NCI-H2029 treated with DMSO at 0.1 percent for 48 hours (cell line): ENCODE measurements at regions not wholly inside any gene's neighbourhood (a gene's known extent, or its start where the extent isn't known, plus 50 kb on each side); places are given as distances from the start of the nearest gene placed in this dataset.

Source experiments
- DNase-seq: peaks from one replicate; lab custom pipeline; 2025; lab: John Stamatoyannopoulos, UW

DNA sequence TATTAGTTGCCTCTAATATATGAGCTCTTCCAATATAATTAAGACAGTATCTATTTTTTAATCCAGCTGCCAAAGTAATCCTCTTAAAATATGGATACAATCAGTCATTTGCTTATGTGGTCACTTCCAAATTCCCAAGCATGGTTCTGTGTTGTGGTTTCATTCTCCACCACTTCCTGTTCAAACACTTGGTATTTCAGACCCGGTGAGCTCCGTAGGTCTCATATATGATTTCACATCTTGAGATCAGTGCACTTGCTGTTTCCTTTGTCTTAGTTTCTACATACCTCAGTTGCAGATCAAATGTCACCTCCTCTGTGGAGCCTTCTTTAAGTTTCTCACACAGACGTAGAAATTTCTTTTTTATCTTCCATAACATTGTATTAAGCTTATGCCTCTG, 254.2 kb downstream of the KCNS3 start:
- no peak for DNase-seq

DNA sequence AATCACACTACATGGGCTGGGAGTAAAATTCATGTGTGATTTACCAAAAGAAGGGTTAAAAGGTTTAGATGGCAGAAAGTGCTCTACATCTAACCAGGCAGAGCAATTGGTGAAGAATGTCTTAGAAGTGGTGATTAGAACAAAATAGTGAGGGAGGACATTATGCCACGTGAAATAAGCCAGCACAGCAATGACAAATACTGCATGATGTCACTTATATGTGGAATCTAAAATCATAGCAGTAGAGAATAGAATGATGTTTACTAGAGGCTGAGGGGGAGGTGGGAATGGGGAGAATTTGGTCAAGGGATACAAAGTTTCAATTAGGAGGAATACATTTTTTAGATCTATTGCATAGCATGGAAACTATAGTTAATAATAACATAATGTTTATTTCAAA, 253.3 kb downstream of the KCNS3 start:
- no peak for DNase-seq

DNA sequence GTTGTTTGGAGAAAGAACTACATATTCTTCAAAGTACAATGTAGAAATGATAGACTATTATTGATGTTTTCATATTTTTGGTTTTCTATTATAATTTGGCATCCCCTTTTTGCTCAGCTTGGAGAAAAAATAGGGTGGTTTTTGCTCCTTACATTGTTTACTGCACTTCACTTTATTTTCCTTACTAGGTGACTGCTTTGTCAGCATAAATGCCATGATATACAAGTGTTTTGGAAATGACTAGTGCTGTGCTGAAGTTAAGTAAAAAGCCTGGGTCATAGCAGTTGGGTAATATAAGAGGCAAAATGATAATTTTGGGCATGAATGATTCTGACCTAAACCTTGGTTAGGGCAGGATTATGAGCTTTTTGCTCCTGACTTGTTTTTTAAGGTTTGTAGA, 250.9 kb downstream of the KCNS3 start:
- no peak for DNase-seq

DNA sequence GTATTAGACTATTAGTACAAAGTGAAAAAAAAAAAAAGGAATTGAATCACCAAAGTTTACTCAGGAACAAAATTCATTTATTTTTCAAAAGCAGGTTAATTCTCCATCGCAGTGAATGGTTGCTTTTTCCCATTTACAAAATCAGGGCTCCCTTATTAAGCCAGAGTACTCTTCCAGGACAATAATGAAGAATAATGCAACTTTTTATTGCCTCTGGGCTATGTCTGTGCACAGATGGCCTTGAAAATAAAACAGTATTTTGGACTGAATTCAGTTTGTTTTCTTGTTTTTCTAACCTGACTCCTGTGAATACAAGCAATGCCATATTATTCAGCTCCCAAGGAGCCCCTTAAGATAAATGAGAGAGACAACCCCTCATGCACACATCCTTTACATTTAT, 246.8 kb downstream of the KCNS3 start:
- DNase-seq, result no peak

DNA sequence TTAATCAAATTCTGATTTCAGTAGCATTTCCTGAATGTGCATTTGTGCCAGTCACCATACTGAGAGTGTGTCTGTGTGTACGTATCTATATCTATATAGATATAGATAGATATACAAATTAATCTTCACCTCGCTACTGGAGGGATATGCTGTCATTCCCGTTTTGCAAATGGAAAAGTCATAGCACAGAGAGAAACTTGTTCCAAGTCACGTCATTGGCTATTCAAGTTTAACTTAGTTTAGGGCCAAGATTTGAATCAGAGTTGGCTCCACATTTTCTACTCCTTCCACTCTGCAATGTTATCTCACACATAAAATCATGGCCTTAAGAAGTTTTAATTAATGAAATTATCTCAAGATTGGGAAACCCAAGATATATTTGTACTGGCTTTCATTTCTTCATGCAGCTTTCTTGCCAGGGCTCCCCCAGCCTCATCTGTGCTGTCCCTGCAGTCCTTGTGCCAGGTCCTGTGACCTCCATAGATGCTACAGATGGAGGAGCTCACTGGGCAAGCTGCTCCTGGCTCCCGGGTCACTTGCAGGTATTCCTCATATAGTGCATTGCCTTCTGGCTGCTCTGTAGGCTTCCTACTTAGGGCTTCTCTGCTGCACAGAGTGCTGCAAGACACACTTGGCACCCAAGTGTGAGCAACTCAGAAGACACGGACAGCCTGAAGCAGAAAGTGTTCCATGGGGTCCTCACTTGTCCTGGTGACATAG, 245.8 kb downstream of the KCNS3 start:
- DNase-seq, result no peak

DNA sequence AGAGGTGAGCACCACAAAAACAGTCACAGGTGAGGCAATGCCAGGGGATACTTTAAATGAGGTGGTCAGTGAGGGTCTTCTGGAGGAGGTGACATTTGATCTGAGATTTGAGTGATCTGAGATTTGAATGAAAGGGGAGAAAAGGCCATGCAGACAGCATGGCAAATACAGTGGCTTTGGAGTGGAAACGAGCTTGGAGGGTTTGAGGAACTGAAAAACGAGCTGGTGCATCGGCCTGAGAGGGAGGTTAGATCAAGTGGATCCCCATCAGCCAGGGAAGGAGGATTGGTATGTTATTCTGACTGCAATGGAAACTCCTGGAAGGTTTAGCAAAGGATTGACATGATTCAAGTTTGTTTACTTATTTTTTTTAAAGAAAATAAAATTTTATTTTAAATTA, 245.1 kb downstream of the KCNS3 start:
- DNase-seq, result no peak

DNA sequence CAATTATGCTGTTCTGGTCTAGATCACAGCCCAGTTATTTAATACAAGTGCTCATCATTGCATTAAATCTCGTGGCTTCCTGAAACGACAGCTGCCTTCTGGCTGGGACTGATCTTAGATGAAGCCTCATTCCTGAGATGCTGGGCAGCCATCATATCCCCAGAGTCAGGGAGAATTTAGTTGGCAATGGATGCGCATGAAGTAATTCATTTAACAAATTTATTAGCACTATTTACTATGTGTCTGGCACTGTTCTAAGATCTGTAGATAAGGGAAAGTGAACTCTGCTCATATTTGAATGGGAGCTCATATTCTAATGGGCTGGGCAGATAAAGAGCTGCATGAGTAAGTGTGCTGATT, 244.7 kb downstream of the KCNS3 start:
- no peak for DNase-seq

DNA sequence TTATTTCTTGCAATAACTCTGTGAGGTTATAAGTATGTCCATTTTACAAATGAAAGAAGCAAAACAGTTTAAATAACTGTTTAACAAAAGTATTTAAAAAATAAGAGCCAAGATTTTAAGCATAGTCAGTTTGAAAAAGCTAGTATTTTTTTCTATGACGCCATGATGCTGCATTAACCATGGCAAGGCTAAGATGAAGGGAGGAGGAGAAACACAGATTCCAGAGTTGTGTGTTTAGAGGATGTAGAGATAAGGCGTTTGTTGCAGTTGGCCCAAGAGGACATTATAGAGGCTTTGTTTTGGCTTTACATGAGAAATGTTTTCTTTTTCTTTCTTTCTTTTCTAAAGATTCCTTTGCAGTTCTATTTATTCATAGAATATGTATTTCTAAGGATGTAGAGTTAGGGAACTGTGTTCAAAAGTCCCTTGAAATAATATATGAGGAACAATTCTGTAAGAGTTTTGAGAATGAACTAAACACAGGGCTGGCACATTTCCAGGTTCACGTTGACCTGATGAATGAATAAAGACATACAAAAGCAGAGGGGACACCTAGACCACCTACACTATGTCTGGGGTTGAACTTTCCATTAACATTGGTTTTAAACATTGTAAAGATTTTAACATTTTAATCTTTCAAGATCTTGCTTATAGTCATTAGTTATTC, 244.2 kb downstream of the KCNS3 start:
- DNase-seq, result no peak

DNA sequence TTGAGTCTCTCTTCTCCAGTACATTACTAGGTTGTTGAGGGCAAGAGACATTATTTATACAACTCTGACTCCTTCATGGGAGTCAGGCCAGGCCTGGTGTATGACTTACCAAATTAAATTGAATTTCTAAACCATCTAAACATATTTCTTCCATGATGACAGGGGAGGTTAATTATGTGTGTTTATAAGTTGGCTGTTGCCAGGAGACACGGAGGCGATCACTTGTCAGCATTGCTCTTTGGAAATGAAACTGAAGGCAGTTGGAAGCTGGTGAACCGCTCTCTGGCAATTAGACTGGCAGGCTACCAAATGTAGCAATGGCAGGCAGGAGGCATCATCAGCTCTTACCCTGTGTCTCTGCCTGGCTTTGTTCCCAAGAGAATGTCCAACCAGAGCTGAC, 241.4 kb downstream of the KCNS3 start:
- DNase-seq, result peak; percentile 41

DNA sequence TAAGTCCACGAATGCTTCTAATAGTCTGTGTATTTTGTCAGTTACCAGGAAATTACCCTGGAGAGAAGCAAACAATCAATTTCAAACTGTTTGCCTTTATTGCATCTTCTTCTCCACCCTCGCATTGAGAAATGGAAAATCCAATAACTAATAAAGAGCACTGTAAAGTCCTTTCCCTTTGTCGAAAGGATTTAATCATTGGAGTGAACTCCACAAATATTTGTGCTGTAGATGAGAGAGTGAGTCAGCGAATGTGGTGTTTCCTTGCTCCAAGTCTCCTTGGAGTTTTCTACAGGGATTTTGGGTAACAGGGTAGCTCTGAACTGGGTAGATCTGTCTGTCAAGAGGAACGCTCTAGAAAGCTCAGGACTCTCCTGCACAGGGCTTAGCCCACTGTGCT, 240.2 kb downstream of the KCNS3 start:
- no peak for DNase-seq

DNA sequence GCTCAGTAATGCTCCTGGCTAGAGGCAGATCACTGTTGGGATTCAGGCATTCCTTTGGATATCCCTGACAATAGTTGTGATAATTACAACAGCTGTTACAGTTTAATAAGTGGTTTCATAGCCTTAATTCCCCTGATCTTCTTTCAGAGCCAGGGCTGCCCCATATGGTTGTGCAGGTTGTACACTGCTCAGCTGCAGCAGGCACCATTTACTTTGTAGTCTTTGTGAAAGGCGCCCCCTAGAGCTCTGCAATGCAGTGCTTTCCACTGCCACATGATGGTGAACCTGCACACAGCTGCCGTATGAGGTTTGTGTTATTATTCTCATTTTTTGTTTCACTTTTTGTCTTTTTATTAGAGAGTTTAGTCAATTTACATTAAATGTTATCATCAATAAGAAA, 239.1 kb downstream of the KCNS3 start:
- DNase-seq, result peak; percentile 6

DNA sequence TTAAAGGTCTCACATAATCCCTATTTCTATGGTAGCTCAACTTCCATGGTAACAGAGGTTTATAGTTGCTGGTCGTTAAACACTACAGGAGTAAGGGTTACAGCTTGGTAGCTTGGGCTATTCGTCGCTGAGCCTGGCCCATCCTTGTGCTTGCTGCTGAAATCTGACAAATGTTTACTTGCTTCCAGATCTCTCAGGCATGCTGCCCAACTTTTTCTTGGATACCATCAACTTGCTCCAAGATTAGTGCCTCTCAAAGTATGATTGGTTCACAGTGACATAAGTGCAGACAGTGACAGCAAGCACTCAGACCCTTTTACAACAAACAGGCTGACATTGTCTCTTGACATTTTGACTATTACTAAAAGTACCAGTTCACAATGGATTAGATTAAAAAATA, 231.8 kb downstream of the KCNS3 start:
- no peak for DNase-seq

DNA sequence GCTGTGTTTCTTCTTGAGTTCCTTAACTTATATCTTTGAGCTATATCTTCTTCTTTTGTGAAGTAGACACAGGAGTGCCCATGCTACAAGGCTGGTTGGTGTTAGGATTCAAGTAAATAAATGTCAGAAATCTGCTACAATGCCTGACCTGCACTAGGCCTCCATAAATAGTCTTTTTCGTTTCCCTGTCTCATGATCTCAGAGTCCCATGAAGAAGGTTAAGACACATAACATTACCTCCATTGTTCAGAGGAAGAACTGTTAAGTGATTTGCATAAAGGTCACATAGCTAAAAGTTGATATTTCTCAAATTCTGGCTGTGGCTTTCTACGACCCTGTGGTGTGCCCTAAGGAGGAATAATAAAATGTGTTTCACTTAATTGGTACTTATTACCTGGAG, 228.4 kb downstream of the KCNS3 start:
- DNase-seq, result no peak

DNA sequence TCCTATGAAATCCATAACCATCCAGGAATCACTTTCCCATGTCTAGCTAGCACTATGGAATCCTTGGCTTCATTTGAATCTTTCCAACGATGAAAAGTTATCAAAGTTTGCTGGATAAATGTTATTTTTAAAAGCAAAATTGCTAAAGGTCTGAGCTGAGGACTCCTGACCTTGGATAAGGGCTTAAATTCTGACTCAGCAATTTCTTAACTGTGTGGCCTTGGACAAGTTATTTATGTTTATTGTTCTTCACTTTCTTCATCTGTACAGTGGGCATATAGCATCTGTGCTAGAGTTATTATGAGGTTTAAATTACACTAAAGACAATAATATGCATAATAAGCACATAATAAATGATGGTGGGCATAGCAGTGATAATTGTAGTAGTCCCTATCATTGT, 227.5 kb downstream of the KCNS3 start:
- DNase-seq, result no peak

DNA sequence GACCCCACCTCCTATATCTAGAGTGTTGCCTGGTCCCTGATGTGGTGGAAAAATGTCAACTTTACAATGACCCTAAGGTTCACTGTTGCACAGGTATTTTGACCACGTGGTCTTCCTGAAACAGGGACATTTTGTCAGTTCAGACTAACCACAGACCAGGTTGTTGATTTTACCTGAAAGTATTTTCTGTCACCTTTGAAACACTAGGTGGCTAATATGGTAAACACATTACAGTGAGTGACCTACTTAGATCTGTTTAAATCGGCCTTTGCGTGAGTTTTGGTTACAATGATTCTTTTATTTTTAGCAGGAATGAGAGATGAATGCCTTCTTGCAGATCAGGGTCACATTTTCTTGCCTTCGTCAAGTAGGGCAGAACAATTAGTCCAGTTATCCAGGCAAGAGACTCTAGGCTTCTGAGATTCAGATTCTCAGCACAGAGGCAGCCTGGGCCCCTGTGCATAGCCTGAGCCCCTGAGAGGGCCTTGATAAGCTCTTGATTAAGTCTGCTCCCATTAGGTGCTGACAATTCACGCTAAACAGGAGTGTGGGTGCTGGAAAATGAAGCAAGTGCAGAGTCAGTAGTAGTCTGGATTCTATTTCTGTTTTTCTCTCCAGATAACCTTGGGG, 226.2 kb downstream of the KCNS3 start:
- no peak for DNase-seq

DNA sequence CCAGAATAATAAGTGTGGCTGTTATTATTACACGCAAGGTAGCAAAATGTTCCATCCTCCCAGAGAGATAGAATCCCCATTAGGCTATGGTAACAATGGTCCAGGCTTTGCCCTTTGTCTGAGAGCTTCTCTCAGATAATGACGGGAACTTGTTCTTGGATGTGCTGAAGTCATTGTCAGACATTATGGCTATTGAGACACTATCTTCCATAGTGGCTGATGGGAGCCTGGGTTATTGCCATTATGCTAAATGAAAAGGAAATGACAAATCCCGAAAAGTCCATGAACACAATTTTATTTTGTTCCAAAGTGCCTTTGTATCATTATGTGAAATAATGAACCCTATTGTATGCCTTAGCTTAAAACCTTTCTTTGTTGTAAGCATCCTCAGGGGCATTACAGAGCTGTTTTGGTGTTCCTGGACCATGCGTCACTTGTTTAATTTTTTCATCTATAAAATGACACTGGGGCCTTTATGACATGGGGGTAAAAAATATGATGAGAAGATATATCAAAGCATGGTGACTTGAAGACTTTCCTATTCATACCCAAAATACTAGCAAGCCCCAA, 218.5 kb downstream of the KCNS3 start:
- no peak for DNase-seq

DNA sequence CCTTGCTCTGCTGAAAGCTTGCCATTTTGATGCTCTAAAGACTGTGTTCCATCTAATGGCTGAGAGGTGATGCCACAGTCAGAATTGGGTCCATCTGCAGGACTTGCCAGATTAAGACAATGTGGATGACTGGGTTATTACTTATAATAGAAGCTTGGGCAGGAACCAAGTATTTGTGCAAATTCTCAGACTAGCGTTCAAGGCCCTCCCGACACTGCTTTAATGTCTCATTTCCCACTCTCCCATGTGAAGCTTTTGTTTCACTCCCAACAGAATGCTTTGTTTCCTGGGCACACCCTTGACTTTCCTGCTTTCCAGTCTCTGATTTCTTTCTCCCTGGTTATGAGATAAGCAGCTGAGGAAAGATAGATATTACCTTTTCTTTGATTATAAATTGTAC, 215.8 kb downstream of the KCNS3 start:
- DNase-seq, result no peak

DNA sequence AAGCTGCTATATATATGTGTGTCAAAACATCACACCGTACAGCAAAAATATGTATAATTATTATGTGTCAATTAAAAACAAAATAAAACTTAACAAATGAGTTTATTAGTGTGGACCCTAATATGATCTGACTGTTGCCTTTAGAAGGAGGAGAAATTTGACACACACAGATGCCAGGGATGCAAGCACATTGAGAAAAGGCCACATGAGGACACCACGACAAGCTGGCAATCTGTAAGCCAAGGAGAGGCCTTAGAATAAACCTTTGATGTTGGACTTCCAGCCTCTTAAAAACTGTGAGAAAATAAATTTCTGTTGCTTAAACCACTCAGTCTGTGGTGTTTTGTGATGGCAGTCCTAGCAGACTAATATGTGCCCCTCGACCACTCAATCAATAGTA, 214.7 kb downstream of the KCNS3 start:
- no peak for DNase-seq

DNA sequence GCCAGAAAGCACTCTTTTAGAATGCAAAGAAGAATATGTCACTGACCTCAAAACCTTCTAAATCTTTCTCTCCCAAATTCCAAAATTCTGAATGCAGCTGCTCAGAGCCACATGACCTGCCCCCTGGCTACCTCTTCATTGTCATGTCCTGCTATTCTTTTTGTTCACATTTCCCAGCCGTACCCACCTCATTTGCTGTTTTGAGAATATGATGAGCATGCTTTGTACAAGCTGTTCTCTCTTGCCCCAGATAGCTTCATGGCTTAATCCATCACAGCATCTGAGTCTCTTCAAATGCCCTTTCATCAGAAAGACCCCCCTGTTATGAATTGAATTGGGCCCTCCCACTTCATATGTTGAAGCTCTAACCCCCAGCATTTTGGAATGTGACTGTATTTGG, 214.3 kb downstream of the KCNS3 start:
- no peak for DNase-seq

DNA sequence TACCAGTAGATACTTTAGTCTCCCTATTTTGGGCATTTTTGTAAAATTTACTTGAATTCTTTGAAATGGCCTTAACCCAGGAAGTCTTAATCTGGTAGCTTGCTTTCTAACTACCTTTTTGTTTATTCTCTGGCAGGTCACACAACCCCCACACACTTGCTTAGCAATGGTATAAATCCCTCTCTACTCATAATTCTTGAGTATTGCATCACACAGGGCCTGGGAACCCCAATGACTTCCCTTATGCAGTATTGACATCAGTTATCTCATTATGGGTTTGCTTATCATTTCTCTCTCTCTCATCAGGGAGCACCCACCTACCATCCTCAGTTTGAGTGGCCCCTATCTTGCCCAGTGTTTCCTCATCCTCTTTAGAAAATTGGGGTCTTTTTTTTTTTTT, 207.1 kb downstream of the KCNS3 start:
- DNase-seq, result no peak

DNA sequence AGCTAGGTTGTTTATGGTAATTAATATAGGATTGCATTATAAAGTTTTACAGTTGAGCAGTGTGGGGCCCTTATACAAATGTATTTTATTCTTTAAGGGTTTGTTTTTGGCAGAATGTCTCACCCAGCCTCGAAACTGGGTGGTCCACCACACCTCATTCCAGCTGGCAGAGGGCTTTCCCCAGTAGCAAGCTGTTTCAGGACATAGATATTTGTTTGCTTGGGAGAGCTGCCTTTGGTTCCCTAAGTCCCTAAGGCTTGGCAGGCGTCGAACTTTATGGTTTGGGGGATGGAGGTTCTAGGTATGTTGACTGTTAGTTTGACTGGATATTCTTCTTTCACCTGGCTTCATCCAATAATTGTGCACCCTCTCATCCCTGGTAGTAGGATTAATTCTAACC, 205.9 kb downstream of the KCNS3 start:
- DNase-seq, result no peak

DNA sequence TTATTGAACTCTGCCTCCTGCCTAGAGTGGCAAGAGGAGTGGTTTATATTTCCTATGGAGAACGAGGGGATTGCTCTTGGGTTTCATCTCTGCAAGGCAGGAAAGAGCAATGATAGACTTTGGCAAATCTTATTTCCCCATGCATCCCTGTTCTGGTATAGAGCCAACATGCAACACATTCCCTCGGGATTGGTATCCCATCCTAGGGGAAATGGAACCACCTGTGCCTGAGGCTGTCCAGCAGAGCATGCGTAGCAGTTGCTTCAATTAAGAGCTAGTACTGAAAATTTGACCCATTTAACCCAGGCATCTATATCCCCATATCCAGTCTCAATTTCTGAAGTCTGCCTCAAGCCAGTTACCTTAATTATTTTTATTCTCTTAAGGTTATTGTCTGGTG, 205.3 kb downstream of the KCNS3 start:
- DNase-seq, result no peak

DNA sequence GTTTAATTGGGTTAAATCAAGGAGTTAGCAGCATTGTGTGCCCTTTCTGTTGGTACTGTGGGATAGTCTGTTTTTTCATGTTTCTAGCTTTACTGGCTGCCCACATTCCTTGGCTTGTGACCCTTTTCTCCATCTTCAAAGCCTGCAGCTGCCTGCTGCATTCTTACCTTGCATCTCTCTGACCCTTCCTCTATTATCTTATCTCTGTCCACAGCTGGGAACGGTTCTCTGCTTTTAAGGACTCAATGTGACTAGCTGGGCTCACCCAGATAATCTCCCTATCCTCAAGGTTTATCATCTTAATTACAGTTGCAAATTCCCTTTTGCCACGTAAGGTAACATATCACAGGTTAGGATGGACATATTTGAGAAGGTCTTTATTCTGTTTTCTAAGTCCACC, 199.7 kb downstream of the KCNS3 start:
- DNase-seq, result no peak
